Transverse colon (tissue), 3 donors: ENCODE measurements at regions not wholly inside any gene's neighbourhood (a gene's known extent, or its start where the extent isn't known, plus 50 kb on each side); places are given as distances from the start of the nearest gene placed in this dataset.

ENCODE experiments used
- POLR2A ChIP-seq: fragments of 450-650 bp; IDR thresholded peaks from one replicate; pipeline ENCODE4 v1.6.1; 2016; ENCODE audit warnings: antibody characterized with exemption, mild to moderate bottlenecking, moderate library complexity
- POLR2AphosphoS5 ChIP-seq, 3 donors: sonication (generic); formaldehyde crosslinking; IDR thresholded peaks; one replicate each; pipeline ENCODE4 v1.6.1; 2016; ENCODE audit warnings: antibody characterized with exemption in 3 of 3

- TF ChIP-seq POLR2A (no peak), POLR2AphosphoS5 (IDR thresholded peaks at IDR 0.05) (no peak)
Observed at GRCh38 chr4:107122736-107123135, 86.6 kb upstream of the DKK2 start.
